ENCODE measurements at regions not wholly inside any gene's neighbourhood (a gene's known extent, or its start where the extent isn't known, plus 50 kb on each side); places are given as distances from the start of the nearest gene placed in this dataset.

GRCh38 chr2:204177977-204178522 is 241.5 kb downstream of the ICOS start:
- TF ChIP-seq POLR2A (IDR thresholded peaks at IDR 0.05) = no peak
- TF ChIP-seq, protein P1, sequence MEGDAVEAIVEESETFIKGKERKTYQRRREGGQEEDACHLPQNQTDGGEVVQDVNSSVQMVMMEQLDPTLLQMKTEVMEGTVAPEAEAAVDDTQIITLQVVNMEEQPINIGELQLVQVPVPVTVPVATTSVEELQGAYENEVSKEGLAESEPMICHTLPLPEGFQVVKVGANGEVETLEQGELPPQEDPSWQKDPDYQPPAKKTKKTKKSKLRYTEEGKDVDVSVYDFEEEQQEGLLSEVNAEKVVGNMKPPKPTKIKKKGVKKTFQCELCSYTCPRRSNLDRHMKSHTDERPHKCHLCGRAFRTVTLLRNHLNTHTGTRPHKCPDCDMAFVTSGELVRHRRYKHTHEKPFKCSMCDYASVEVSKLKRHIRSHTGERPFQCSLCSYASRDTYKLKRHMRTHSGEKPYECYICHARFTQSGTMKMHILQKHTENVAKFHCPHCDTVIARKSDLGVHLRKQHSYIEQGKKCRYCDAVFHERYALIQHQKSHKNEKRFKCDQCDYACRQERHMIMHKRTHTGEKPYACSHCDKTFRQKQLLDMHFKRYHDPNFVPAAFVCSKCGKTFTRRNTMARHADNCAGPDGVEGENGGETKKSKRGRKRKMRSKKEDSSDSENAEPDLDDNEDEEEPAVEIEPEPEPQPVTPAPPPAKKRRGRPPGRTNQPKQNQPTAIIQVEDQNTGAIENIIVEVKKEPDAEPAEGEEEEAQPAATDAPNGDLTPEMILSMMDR (IDR thresholded peaks at IDR 0.05) = peak; percentile 46 to 69 (median 63)
